HG03442 (cell line): ENCODE measurements at regions not wholly inside any gene's neighbourhood (a gene's known extent, or its start where the extent isn't known, plus 50 kb on each side); places are given as distances from the start of the nearest gene placed in this dataset.

ENCODE experiments used
- ATAC-seq: cut with Tn5 transposase; IDR thresholded peaks from one replicate; pipeline ENCODE4 v1.9.1; 2021; ENCODE audit warnings: mild to moderate bottlenecking, moderate library complexity; ENCODE audit not compliant: unreplicated experiment

GRCh38 chr1:244255426-244255965 is 196.2 kb downstream of the ADSS2 start:
- no peak for ATAC-seq

GRCh38 chr1:244256086-244256676 is 195.5 kb downstream of the ADSS2 start:
- no peak for ATAC-seq

GRCh38 chr1:244264163-244264562 is 187.5 kb downstream of the ADSS2 start:
- no peak for ATAC-seq

- ATAC-seq, result no peak
Observed at GRCh38 chr1:244265507-244265906, 186.2 kb downstream of the ADSS2 start.

GRCh38 chr1:244269169-244269568 is 182.5 kb downstream of the ADSS2 start:
- no peak for ATAC-seq

- ATAC-seq, result no peak
Observed at GRCh38 chr1:244271004-244271403, 180.7 kb downstream of the ADSS2 start.

- no peak for ATAC-seq
Observed at GRCh38 chr1:244271691-244272308, 179.9 kb downstream of the ADSS2 start.

GRCh38 chr1:244272471-244273261 is 179.0 kb downstream of the ADSS2 start:
- peak; percentile 85 for ATAC-seq

- ATAC-seq, result no peak
Observed at GRCh38 chr1:244273262-244273844, 178.4 kb downstream of the ADSS2 start.

- ATAC-seq, result no peak
Observed at GRCh38 chr1:244273845-244274619, 177.7 kb downstream of the ADSS2 start.

- no peak for ATAC-seq
Observed at GRCh38 chr1:244276646-244277045, 175.1 kb downstream of the ADSS2 start.

GRCh38 chr1:244280201-244280600 is 171.5 kb downstream of the ADSS2 start:
- no peak for ATAC-seq

GRCh38 chr1:244280859-244281258 is 170.8 kb downstream of the ADSS2 start:
- ATAC-seq, result no peak

GRCh38 chr1:244283772-244284171 is 167.9 kb downstream of the ADSS2 start:
- peak; percentile 64 for ATAC-seq

GRCh38 chr1:244284641-244285156 is 167.0 kb downstream of the ADSS2 start:
- ATAC-seq, result no peak

- ATAC-seq, result no peak
Observed at GRCh38 chr1:244286341-244286740, 165.4 kb downstream of the ADSS2 start.

GRCh38 chr1:244287726-244288125 is 164.0 kb downstream of the ADSS2 start:
- ATAC-seq, result no peak

GRCh38 chr1:244288663-244289062 is 163.0 kb downstream of the ADSS2 start:
- ATAC-seq, result no peak

- ATAC-seq, result no peak
Observed at GRCh38 chr1:244289991-244290785, 161.5 kb downstream of the ADSS2 start.
